Prostate gland (tissue), 2 donors: ENCODE measurements at regions not wholly inside any gene's neighbourhood (a gene's known extent, or its start where the extent isn't known, plus 50 kb on each side); places are given as distances from the start of the nearest gene placed in this dataset.

Source experiments
- DNase-seq: peaks from one replicate; pipeline ENCODE4 v3.0.0-alpha.2; 2019; ENCODE audit warnings: low spot score
- H3K27ac ChIP-seq, 2 donors: fragments of 200-600 bp; sonication (generic); 2 replicates each; pipeline ENCODE4 v1.5.1; 2017 to 2019
- H3K27me3 ChIP-seq: fragments of 200-600 bp; sonication (generic); replicated peaks from 2 replicates; pipeline ENCODE4 v1.5.1; 2019; ENCODE audit not compliant: insufficient read depth
- H3K36me3 ChIP-seq, 2 donors: fragments of 200-600 bp; sonication (generic); 1 replicate in 1 of 2; 2 replicates in 1 of 2; pipeline versions ENCODE4 v1.5.1 to v1.8.1; 2017 to 2019
- H3K4me1 ChIP-seq: fragments of 200-600 bp; sonication (generic); replicated peaks from 2 replicates; pipeline ENCODE4 v1.5.1; 2019
- H3K4me3 ChIP-seq, 2 donors: fragments of 200-600 bp; sonication (generic); 2 replicates each; pipeline ENCODE4 v1.5.1; 2017 to 2019
- H3K9me3 ChIP-seq: fragments of 200-600 bp; sonication (generic); 2 replicates; pipeline ENCODE4 v1.5.1; 2017
- POLR2A ChIP-seq: fragments of 450-650 bp; IDR thresholded peaks from one replicate; pipeline ENCODE4 v1.6.1; 2016; ENCODE audit warnings: antibody characterized with exemption, mild to moderate bottlenecking
- POLR2AphosphoS5 ChIP-seq: sonication (generic); formaldehyde crosslinking; IDR thresholded peaks from one replicate; pipeline ENCODE4 v1.6.1; 2017; ENCODE audit warnings: antibody characterized with exemption
- WGBS: methylation state at CpG from one replicate; pipeline ENCODE4 v1.1.5; 2018; 5-methylcytosine and 5-hydroxymethylcytosine counted together
- intact Hi-C: fragments of 100-400 bp; cut with DNase I; formaldehyde crosslinking; loops from one replicate; pipeline ENCODE4 v1.14.2; 2022
- TF ChIP-seq, protein P1 (sequence below), 4 experiments: fragments of 200-600 bp in 2 of 4; fragments of 450-650 bp in 2 of 4; sonication (generic) in 2 of 4; IDR thresholded peaks; 1 replicate in 3 of 4; 2 replicates in 1 of 4; pipeline ENCODE4 v1.5.1; 2016 to 2019; ENCODE audit warnings: antibody characterized with exemption in 4 of 4, mild to moderate bottlenecking in 2 of 4, moderate library complexity in 2 of 4

DNA sequence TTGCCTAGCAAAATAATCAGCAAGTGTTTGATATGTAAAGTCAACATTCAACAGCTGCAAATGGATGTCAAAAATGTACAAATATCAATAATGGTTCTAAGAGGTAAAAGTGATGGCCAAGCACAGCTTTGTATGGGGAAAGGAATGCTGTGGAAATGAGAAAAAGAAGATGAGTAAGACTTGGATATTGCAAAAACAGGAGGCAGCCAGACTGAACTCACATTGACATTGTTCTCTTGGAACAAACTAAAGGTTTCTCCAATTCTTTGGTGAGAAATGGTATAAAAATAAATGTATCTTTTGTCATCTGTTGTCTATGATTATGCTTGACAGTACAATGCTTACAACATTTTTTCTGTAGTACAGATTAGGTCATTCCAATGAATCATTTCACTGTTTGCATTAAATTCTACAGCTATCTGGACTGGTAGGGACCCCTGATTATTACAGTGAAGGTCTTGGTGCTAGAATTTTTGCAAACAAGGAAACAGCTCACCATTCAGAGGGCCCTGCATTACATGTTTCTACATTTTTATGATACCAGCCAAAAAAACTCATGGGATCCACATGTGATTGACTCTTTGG lies 465.7 kb downstream of the NOVA1 start:
- Histone ChIP-seq H3K27ac (no peak overlapping the region), H3K36me3 (no peaks in the 10 kb centered on the region), H3K4me1 (no peaks in the 10 kb centered on the region), H3K4me3 (no peak overlapping the region), H3K9me3 (no peaks in the 10 kb centered on the region), H3K27me3 (no peaks in the 10 kb centered on the region)
- TF ChIP-seq POLR2A: no peak
- no peak for TF ChIP-seq POLR2AphosphoS5
- TF ChIP-seq, protein P1, sequence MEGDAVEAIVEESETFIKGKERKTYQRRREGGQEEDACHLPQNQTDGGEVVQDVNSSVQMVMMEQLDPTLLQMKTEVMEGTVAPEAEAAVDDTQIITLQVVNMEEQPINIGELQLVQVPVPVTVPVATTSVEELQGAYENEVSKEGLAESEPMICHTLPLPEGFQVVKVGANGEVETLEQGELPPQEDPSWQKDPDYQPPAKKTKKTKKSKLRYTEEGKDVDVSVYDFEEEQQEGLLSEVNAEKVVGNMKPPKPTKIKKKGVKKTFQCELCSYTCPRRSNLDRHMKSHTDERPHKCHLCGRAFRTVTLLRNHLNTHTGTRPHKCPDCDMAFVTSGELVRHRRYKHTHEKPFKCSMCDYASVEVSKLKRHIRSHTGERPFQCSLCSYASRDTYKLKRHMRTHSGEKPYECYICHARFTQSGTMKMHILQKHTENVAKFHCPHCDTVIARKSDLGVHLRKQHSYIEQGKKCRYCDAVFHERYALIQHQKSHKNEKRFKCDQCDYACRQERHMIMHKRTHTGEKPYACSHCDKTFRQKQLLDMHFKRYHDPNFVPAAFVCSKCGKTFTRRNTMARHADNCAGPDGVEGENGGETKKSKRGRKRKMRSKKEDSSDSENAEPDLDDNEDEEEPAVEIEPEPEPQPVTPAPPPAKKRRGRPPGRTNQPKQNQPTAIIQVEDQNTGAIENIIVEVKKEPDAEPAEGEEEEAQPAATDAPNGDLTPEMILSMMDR (IDR thresholded peaks at IDR 0.05): no peak
- no peak for DNase-seq
- intact Hi-C loops: no loop called here

DNA sequence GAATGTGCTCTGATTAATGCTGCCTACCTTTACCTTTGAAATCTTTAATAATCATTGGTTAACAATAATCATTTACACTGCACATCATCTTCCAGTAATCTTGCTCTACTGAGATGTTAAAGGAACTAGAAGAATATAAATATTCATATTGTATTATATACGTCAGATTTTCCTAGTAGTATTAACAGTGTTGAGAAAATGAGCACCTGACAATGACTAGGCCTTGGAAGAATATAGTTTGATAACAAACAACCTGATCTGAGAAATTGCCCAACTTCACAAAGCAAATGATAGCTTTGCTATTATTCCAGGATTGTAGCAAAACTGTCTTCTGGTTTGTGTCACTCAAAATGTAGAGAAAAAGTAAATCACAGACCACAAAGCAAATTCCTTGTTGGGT lies 467.1 kb downstream of the NOVA1 start:
- Histone ChIP-seq H3K27me3 (no peaks in the 10 kb centered on the region), H3K9me3 (no peaks in the 10 kb centered on the region), H3K4me1 (no peaks in the 10 kb centered on the region), H3K27ac (no peak overlapping the region), H3K4me3 (no peak overlapping the region), H3K36me3 (no peaks in the 10 kb centered on the region)
- WGBS: 93% methylated on average over 1 of the region's 1 CpG
- intact Hi-C loops: no loop called here
- DNase-seq: no peak
- no peak for TF ChIP-seq POLR2AphosphoS5
- no peak for TF ChIP-seq POLR2A
- TF ChIP-seq, protein P1 (IDR thresholded peaks at IDR 0.05): no peak

DNA sequence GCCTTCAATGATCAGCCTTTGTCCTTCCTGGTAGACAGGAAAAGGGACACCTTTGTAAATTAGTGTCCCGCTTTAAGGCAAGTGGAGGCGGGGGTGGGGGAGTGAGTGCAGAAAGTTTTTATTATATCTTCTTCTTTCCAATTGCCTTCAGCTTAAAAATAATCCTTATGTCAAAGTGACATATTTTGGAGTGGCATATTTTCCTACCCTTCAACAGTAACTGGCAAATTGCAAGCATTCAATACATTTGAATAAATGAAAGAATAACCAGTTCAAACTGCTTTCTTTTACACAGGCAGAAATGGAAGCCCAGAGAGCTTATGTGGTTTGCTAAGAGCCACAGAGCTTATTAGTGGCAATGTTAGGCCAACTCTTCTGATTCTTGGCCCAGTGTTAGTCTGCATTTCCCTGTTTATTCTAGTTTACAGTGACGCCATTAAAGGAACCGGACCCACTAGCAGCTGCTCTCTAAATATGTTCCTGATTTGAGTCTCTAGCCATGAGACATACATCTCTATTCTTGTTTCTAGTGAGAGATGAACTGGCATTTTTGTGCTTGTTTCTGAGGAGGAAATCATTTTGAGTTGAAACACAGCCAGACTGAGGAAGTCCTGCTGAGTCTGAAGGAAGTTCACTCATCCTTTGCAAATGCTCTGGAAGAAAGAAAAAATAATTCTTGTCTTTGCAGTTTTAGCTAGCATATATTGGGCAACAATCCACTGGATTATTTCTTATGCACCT lies 468.7 kb downstream of the NOVA1 start:
- Histone ChIP-seq H3K36me3 (no peaks in the 10 kb centered on the region), H3K27ac (no peak overlapping the region), H3K9me3 (no peaks in the 10 kb centered on the region), H3K4me3 (no peak overlapping the region), H3K4me1 (peaks cover 4% of the 10 kb centered on the region), H3K27me3 (no peaks in the 10 kb centered on the region)
- intact Hi-C loops: no loop called here
- TF ChIP-seq, protein P1 (IDR thresholded peaks at IDR 0.05): no peak
- no peak for TF ChIP-seq POLR2AphosphoS5
- TF ChIP-seq POLR2A: no peak
- 64% methylated on average over 4 of the region's 4 CpGs for WGBS
- no peak for DNase-seq

DNA sequence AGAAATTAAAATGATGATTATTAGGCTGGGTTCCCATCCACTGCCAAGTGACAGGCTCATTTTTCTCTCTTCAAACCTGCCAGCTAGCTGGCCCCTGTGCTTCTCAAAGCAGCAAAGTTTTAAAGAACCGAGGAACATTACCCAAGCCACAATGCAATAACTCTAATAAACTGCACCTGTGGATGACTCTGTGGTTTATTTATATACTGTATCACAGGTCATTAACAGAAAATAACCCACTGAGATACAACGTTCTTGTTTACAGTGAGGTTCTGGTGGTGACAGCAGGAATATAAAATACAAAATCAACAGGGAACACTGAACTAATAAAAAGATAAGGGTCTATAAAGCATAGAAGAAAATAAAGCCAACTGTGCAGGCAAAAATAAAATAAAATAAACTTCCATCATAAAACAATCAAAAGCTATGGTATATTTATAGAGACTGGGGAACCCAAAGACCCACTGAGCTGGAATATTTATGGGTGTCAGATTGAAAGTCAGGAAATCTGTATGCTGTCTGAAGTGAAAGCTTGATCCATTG lies 472.9 kb downstream of the NOVA1 start:
- no peak for DNase-seq
- no peaks in the 10 kb centered on the region for H3K27me3 ChIP-seq
- peaks cover 4% of the 10 kb centered on the region for H3K4me1 ChIP-seq
- WGBS: 9% methylated on average over 2 of the region's 2 CpGs
- intact Hi-C loops: no loop called here
- no peaks in the 10 kb centered on the region for H3K9me3 ChIP-seq
- no peak overlapping the region for H3K27ac ChIP-seq
- H3K4me3 ChIP-seq: no peak overlapping the region
- H3K36me3 ChIP-seq: no peaks in the 10 kb centered on the region
- TF ChIP-seq POLR2AphosphoS5 (no peak), POLR2A (no peak)
- TF ChIP-seq, protein P1 (IDR thresholded peaks at IDR 0.05): no peak

DNA sequence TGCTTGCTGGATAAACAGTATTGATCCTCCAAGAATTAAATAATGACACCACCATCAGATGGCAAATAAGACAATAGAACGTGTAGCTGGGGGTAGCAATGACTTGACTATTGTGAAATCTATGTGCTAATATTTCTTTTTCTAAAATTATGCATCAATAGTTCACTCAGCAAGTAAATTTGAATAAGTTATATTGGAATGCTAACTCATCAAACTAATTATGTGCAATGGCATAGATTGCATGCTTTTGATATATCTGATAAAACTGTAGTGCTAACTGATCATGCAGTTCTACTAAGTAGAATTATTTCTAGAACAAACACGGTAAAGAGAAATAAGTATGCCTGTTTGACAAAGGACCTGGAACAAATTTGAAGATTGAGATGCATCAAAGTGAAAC lies 474.4 kb downstream of the NOVA1 start:
- intact Hi-C loops: no loop called here
- H3K36me3 ChIP-seq: no peaks in the 10 kb centered on the region
- H3K4me1 ChIP-seq: peaks cover 4% of the 10 kb centered on the region
- TF ChIP-seq, protein P1 (IDR thresholded peaks at IDR 0.05): no peak
- no peak for TF ChIP-seq POLR2AphosphoS5
- no peak for TF ChIP-seq POLR2A
- H3K9me3 ChIP-seq: no peaks in the 10 kb centered on the region
- 68% methylated on average over 2 of the region's 2 CpGs for whole genome bisulfite sequencing
- H3K27me3 ChIP-seq: no peaks in the 10 kb centered on the region
- no peak overlapping the region for H3K27ac ChIP-seq
- H3K4me3 ChIP-seq: no peak overlapping the region
- no peak for DNase-seq
